Lower leg skin (tissue), 3 donors: ENCODE measurements at regions not wholly inside any gene's neighbourhood (a gene's known extent, or its start where the extent isn't known, plus 50 kb on each side); places are given as distances from the start of the nearest gene placed in this dataset.

Experiments used
- CTCF ChIP-seq, 3 donors: fragments of 450-650 bp; IDR thresholded peaks; one replicate each; pipeline ENCODE4 v1.5.1; 2016; ENCODE audit warnings: antibody characterized with exemption in 3 of 3, mild to moderate bottlenecking in 3 of 3, moderate library complexity in 2 of 3
- POLR2A ChIP-seq, 2 donors: fragments of 450-650 bp; IDR thresholded peaks; one replicate each; pipeline ENCODE4 v1.6.1; 2016 to 2017; ENCODE audit warnings: antibody characterized with exemption in 2 of 2, mild to moderate bottlenecking in 1 of 2, moderate library complexity in 1 of 2

GRCh38 chr6:51060262-51060762, 241.6 kb downstream of the TFAP2B start:
- TF ChIP-seq POLR2A (IDR thresholded peaks at IDR 0.05) (no peak), CTCF (IDR thresholded peaks at IDR 0.05) (no peak)
